Heart left ventricle (tissue), 13 donors: ENCODE measurements at regions not wholly inside any gene's neighbourhood (a gene's known extent, or its start where the extent isn't known, plus 50 kb on each side); places are given as distances from the start of the nearest gene placed in this dataset.

ENCODE experiments used
- POLR2A ChIP-seq, 2 donors: fragments of 450-650 bp; IDR thresholded peaks; one replicate each; pipeline ENCODE4 v1.6.1; 2017; ENCODE audit warnings: antibody characterized with exemption in 2 of 2, mild to moderate bottlenecking in 2 of 2, moderate library complexity in 2 of 2
- TF ChIP-seq, protein P1 (sequence below), 12 donors: fragments of 200-600 bp; sonication (generic) in 4 of 12; IDR thresholded peaks; one replicate each; pipeline versions ENCODE4 v1.5.0 to v1.8.0; 2018 to 2022; ENCODE audit warnings: antibody characterized with exemption in 12 of 12, mild to moderate bottlenecking in 5 of 12
- donor health status: ischemic (EF 13 %, LVEDD 7.1; RV severe dilation, severe dysfunction).
- donor health status: DM: no; HTN: yes; CAD: no.
- donor health status: DM: no; HTN: no; CAD: no.
- donor health status: ischemic (EF 25% LVEDD 6.9; RV normal size, moderate dysfunction).
- donor health status: ischemic (EF 25% LVEDD 5.7; RV mildly dilated, moderate dysfunction).
- donor health status: ischemic (EF 35%, LVEDD 5.7; RV mildly dilated, moderate dysfunction).
- donor health status: nonischemic (EF 11% LVEDD 7.7; RV severe dilation, severe dysfunction).
- donor health status: DM: yes; HTN: yes; CAD: no.
- donor health status: PGD.
- donor health status: ischemic (EF 29% LVEDD 5.4; RV normal size, mild dysfunction).
- donor health status: nonischemic (EF 23%, LVEDD 6.1; RV moderate dilation, normal function).

DNA sequence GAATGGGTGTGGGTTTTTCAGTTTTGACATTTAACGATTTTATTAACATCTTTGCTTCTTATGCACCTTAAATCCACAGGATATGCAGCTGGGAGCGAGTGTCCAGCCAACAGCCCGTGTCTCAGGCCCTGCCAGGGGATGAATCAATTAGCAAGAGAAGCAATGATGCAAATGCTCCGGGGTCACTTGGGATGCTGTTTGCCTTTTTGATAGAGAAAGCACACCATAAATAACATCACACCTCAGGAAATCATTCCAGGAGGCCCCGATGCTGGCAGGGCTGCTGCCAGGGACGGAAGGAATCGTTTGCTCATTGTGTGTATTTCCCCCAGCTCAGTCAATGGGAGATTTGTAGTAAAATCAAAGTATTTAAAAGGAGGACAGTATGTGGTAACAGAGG lies 394.0 kb upstream of the HNRNPA3 start:
- TF ChIP-seq, protein P1, sequence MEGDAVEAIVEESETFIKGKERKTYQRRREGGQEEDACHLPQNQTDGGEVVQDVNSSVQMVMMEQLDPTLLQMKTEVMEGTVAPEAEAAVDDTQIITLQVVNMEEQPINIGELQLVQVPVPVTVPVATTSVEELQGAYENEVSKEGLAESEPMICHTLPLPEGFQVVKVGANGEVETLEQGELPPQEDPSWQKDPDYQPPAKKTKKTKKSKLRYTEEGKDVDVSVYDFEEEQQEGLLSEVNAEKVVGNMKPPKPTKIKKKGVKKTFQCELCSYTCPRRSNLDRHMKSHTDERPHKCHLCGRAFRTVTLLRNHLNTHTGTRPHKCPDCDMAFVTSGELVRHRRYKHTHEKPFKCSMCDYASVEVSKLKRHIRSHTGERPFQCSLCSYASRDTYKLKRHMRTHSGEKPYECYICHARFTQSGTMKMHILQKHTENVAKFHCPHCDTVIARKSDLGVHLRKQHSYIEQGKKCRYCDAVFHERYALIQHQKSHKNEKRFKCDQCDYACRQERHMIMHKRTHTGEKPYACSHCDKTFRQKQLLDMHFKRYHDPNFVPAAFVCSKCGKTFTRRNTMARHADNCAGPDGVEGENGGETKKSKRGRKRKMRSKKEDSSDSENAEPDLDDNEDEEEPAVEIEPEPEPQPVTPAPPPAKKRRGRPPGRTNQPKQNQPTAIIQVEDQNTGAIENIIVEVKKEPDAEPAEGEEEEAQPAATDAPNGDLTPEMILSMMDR (IDR thresholded peaks at IDR 0.05): no peak
- no peak for TF ChIP-seq POLR2A (IDR thresholded peaks at IDR 0.05)
